ENCODE measurements at regions not wholly inside any gene's neighbourhood (a gene's known extent, or its start where the extent isn't known, plus 50 kb on each side); places are given as distances from the start of the nearest gene placed in this dataset.

- TF ChIP-seq, protein P1, sequence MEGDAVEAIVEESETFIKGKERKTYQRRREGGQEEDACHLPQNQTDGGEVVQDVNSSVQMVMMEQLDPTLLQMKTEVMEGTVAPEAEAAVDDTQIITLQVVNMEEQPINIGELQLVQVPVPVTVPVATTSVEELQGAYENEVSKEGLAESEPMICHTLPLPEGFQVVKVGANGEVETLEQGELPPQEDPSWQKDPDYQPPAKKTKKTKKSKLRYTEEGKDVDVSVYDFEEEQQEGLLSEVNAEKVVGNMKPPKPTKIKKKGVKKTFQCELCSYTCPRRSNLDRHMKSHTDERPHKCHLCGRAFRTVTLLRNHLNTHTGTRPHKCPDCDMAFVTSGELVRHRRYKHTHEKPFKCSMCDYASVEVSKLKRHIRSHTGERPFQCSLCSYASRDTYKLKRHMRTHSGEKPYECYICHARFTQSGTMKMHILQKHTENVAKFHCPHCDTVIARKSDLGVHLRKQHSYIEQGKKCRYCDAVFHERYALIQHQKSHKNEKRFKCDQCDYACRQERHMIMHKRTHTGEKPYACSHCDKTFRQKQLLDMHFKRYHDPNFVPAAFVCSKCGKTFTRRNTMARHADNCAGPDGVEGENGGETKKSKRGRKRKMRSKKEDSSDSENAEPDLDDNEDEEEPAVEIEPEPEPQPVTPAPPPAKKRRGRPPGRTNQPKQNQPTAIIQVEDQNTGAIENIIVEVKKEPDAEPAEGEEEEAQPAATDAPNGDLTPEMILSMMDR (conservative IDR thresholded peaks at IDR 0.05; ENCODE audit: control insufficient read depth, insufficient read depth, low read depth, low read length), result no peak
- no peak overlapping the region for H3K4me3 ChIP-seq (ENCODE audit: control insufficient read depth, low read depth, low read length)
- DNase-seq (ENCODE audit: low read depth), result no peak
Measured at GRCh38 chr18:47390410-47391024, 139.1 kb upstream of the SKOR2 start.

DNA sequence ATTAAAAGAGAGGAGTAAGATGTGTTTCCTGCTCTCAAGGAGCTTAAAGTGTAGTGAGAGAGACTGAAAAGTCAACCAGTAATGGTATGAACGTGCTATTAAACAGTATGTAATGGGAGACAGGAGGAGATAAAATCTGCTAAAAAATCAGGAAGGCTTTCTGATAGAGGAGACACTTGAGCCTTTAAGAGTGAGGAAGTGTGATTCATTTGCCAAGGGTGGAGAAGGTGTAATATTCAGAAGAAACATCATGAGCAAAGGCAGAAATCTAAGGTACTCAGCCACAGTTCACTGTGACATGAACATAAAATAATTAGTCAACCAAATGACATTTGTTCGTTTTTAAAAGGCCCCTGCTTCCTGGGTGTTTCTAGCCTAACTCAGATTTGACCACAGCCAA lies 137.8 kb upstream of the SKOR2 start:
- no peak overlapping the region for H3K4me3 ChIP-seq (ENCODE audit: control insufficient read depth, low read depth, low read length)
- TF ChIP-seq, protein P1 (conservative IDR thresholded peaks at IDR 0.05; ENCODE audit: control insufficient read depth, insufficient read depth, low read depth, low read length), result no peak
- no peak for DNase-seq (ENCODE audit: low read depth)

DNA sequence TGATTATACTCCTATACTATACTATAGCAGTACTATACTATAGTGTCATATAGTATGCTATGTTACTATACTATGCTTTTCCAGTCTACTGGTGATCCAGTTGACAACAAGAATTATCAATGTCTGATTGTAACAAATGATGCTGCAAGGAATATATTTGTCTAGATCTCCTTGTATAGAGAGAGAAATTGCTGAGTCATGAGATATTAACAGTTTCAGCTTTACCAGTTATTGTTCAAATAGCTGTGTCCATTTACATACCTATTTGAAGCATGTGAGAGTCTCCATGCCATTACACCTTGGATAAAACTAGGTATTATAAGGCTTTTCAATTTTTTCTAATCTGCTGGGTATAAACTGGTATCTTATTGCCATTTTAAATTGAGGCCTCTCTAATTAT lies 136.4 kb upstream of the SKOR2 start:
- TF ChIP-seq, protein P1 (conservative IDR thresholded peaks at IDR 0.05; ENCODE audit: control insufficient read depth, insufficient read depth, low read depth, low read length), result no peak
- no peak for DNase-seq (ENCODE audit: low read depth)
- no peak overlapping the region for H3K4me3 ChIP-seq (ENCODE audit: control insufficient read depth, low read depth, low read length)

- TF ChIP-seq, protein P1 (conservative IDR thresholded peaks at IDR 0.05; ENCODE audit: control insufficient read depth, insufficient read depth, low read depth, low read length), result no peak
- no peak for DNase-seq (ENCODE audit: low read depth)
- H3K4me3 ChIP-seq (ENCODE audit: control insufficient read depth, low read depth, low read length), result no peak overlapping the region
Measured at GRCh38 chr18:47383729-47384128, 132.3 kb upstream of the SKOR2 start.

DNA sequence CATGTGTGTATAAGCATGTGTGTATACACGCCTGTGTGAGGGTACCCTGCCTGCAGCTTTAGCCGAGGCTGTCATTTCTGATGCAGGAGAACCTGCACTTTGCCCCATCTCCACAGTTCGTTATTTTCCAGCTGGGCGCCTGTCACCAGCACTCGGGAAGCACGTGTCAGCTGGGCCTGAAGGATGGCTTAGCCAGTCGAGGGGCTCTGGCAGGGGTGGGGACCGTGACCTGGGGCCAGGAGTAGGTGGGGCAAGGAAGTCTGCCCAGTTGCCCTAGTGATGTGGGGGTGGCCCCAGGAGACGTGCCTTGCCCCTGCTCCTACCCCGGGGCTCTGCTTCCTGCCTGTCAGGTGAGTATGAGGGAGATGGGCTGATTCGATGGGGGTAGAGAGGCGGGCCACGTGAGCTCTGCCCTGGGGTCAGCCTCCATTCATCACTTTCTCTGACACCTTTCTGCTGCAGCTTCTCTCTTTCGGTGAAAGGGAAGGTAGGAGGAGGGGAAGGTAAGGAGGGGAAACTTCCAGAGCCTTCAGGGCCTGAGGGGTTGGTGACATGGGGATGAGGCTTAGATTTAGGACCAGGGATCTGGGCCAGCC lies 130.6 kb upstream of the SKOR2 start:
- TF ChIP-seq, protein P1 (conservative IDR thresholded peaks at IDR 0.05; ENCODE audit: control insufficient read depth, insufficient read depth, low read depth, low read length), result no peak
- DNase-seq (ENCODE audit: low read depth), result no peak
- no peak overlapping the region for H3K4me3 ChIP-seq (ENCODE audit: control insufficient read depth, low read depth, low read length)

- DNase-seq (ENCODE audit: low read depth), result no peak
- no peak overlapping the region for H3K4me3 ChIP-seq (ENCODE audit: control insufficient read depth, low read depth, low read length)
- TF ChIP-seq, protein P1 (conservative IDR thresholded peaks at IDR 0.05; ENCODE audit: control insufficient read depth, insufficient read depth, low read depth, low read length), result no peak
Measured at GRCh38 chr18:47380153-47380552, 128.7 kb upstream of the SKOR2 start.
